Karpas-422 (cell line): ENCODE measurements at regions not wholly inside any gene's neighbourhood (a gene's known extent, or its start where the extent isn't known, plus 50 kb on each side); places are given as distances from the start of the nearest gene placed in this dataset.

Experiments
- DNase-seq: peaks from one replicate; pipeline ENCODE4 v3.0.0-alpha.2; 2015
- H2AFZ ChIP-seq: fragments of 200-600 bp; sonication (generic); 2 replicates; pipeline ENCODE4 v1.6.1; 2014; ENCODE audit warnings: antibody characterized with exemption, low read length, mixed read lengths
- H3K27ac ChIP-seq: fragments of 200-600 bp; sonication (generic); 2 replicates; pipeline ENCODE4 v1.5.1; 2014; ENCODE audit warnings: mild to moderate bottlenecking, low read length, moderate library complexity
- H3K27me3 ChIP-seq: fragments of 200-600 bp; sonication (generic); 2 replicates; pipeline ENCODE4 v1.6.1; 2014; ENCODE audit warnings: low read length, mixed read lengths
- H3K36me3 ChIP-seq: fragments of 200-600 bp; sonication (generic); 2 replicates; pipeline ENCODE4 v1.6.1; 2014; ENCODE audit warnings: low read length, mixed read lengths; ENCODE audit not compliant: insufficient read depth
- H3K4me1 ChIP-seq: fragments of 200-600 bp; sonication (generic); 2 replicates; pipeline ENCODE4 v1.6.1; 2014; ENCODE audit warnings: mild to moderate bottlenecking, low read length, mixed read lengths
- H3K4me2 ChIP-seq: fragments of 200-600 bp; sonication (generic); 2 replicates; pipeline ENCODE4 v1.6.1; 2014; ENCODE audit warnings: low read length, low read depth, mild to moderate bottlenecking; ENCODE audit not compliant: poor library complexity, severe bottlenecking
- H3K4me3 ChIP-seq: fragments of 200-600 bp; sonication (generic); 2 replicates; pipeline ENCODE4 v1.5.1; 2014; ENCODE audit warnings: mild to moderate bottlenecking, antibody characterized with exemption, low read length, mixed read lengths
- H3K79me2 ChIP-seq: fragments of 200-600 bp; sonication (generic); 2 replicates; pipeline ENCODE4 v1.6.1; 2014; ENCODE audit warnings: mild to moderate bottlenecking, low read length, mixed read lengths
- H3K9ac ChIP-seq: fragments of 200-600 bp; sonication (generic); 2 replicates; pipeline ENCODE4 v1.6.0; 2014; ENCODE audit warnings: low read length
- H3K9me2 ChIP-seq: fragments of 200-600 bp; sonication (generic), shearing (Covaris generic); replicated peaks from 2 replicates; pipeline ENCODE4 v1.6.0; 2014; ENCODE audit warnings: mild to moderate bottlenecking, low read length, moderate library complexity; ENCODE audit not compliant: insufficient read depth
- H3K9me3 ChIP-seq: fragments of 300-700, 200-600 bp; sonication (generic); 2 replicates; pipeline ENCODE4 v1.6.1; 2014; ENCODE audit warnings: low read length, mixed read lengths
- H4K20me1 ChIP-seq: fragments of 200-600 bp; sonication (generic); 2 replicates; pipeline ENCODE4 v1.6.1; 2014; ENCODE audit warnings: mild to moderate bottlenecking, antibody characterized with exemption, low read length, low read depth; ENCODE audit not compliant: insufficient read depth

DNA sequence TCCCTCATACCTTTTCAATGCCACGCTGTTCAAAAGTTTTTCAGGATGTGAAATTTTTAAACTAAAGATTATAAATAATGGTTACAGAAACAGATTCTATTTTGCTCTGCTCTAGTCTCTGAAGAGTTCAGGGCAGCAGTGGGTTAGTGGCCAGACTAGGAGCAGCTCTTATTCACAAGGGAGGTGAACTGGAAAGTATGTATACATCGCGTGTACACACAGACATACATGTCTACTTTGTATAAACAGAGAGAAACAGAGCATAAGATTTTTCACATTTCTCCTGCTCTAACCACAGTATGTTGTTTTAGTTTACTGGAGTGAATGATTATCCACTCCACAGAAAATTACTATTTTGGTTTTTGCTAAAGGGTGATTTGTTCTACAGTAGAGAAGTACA, 74.4 kb upstream of the CRY1 start:
- Histone ChIP-seq H3K79me2 (no peaks in the 10 kb centered on the region), H3K4me1 (no peaks in the 10 kb centered on the region), H3K27ac (no peak overlapping the region), H3K36me3 (no peaks in the 10 kb centered on the region), H2AFZ (no peak overlapping the region), H3K27me3 (no peaks in the 10 kb centered on the region), H4K20me1 (no peaks in the 10 kb centered on the region), H3K9me2 (0 out of 2 replicates have a peak, but pooled peaks cover 3% of the 10 kb centered on the region), H3K4me2 (no peak overlapping the region), H3K9me3 (no peaks in the 10 kb centered on the region), H3K9ac (no peak overlapping the region), H3K4me3 (no peak overlapping the region)
- DNase-seq: no peak

DNA sequence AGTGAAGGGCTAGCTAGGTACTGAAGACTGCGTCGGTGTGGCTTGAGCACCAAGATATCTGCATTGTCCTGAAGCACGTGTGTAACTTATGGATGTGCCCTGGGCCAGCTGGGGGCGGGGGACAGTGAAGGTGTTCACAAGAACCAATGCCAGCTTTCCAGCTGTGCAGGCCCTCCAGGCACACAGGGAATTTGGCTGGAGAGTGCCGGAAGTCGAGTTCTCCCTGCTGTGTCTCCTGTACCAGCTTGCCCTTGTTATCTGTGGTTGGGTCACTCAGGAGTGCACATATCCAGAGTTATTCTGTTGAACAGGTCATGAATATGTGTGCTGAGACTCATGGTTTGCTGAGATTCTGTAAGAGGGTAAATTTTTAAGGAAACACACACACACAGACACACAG, 75.9 kb upstream of the CRY1 start:
- H3K4me2 ChIP-seq: no peak overlapping the region
- no peak overlapping the region for H2AFZ ChIP-seq
- H3K4me3 ChIP-seq: no peak overlapping the region
- H3K27ac ChIP-seq: no peak overlapping the region
- no peaks in the 10 kb centered on the region for H3K79me2 ChIP-seq
- H3K36me3 ChIP-seq: no peaks in the 10 kb centered on the region
- no peaks in the 10 kb centered on the region for H4K20me1 ChIP-seq
- H3K9me2 ChIP-seq: no peaks in the 10 kb centered on the region
- H3K27me3 ChIP-seq: no peaks in the 10 kb centered on the region
- H3K9me3 ChIP-seq: no peaks in the 10 kb centered on the region
- H3K4me1 ChIP-seq: no peaks in the 10 kb centered on the region
- H3K9ac ChIP-seq: no peak overlapping the region
- no peak for DNase-seq

DNA sequence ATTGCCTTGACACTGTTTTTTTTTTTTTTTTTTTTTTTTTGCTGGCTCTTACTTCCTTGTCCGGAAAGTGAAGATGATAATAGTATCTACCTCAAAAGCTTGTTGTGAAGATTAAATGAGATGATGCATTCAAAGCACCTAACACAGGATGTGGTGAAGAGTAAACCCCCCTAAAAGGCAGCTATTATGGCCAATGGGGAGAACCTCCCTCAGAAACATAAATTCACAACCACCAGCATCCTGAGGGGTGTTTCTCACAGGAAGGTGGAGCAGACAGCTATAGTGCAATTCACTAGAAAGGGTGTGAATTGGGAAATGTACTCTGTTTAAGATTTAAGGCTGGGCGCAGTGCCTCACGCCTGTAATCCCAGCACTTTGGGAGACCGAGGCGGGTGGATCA, 85.4 kb upstream of the CRY1 start:
- Histone ChIP-seq H3K36me3 (no peaks in the 10 kb centered on the region), H3K4me3 (no peak overlapping the region), H3K79me2 (no peaks in the 10 kb centered on the region), H3K27ac (no peak overlapping the region), H3K27me3 (no peaks in the 10 kb centered on the region), H3K9me3 (no peaks in the 10 kb centered on the region), H4K20me1 (no peaks in the 10 kb centered on the region), H2AFZ (no peak overlapping the region), H3K9ac (no peak overlapping the region), H3K9me2 (no peaks in the 10 kb centered on the region), H3K4me2 (no peak overlapping the region), H3K4me1 (no peaks in the 10 kb centered on the region)
- no peak for DNase-seq

- no peaks in the 10 kb centered on the region for H3K4me1 ChIP-seq
- H3K9me2 ChIP-seq: no peaks in the 10 kb centered on the region
- no peak overlapping the region for H3K4me2 ChIP-seq
- no peak overlapping the region for H2AFZ ChIP-seq
- H3K27ac ChIP-seq: no peak overlapping the region
- H3K27me3 ChIP-seq: no peaks in the 10 kb centered on the region
- H3K4me3 ChIP-seq: no peak overlapping the region
- H3K9ac ChIP-seq: no peak overlapping the region
- H4K20me1 ChIP-seq: no peaks in the 10 kb centered on the region
- no peak for DNase-seq
- no peaks in the 10 kb centered on the region for H3K79me2 ChIP-seq
- H3K9me3 ChIP-seq: no peaks in the 10 kb centered on the region
- no peaks in the 10 kb centered on the region for H3K36me3 ChIP-seq
Observed at GRCh38 chr12:107179871-107180270, 86.5 kb upstream of the CRY1 start.

DNA sequence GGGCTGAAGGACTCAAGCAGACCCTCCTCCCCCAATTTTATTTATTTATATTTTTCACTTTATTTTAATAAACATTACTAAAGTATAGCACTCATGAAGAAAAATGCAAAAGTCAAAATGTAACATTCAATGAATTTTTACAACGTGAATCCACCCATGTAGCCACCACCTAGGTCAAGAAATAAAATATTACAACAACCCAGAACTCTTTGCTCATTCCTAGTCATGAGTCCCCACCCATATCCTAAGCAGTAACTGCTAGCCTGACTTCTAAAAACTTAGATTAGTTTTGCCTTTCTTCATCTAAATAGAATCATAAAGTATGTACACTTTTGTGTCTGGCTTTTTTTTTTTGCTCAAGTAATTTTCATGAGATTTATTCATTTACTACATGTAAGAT, 86.9 kb upstream of the CRY1 start:
- no peaks in the 10 kb centered on the region for H3K36me3 ChIP-seq

GRCh38 chr12:107184359-107184930, 91.1 kb upstream of the CRY1 start:
- Histone ChIP-seq H3K4me3 (no peak overlapping the region), H3K9me3 (no peaks in the 10 kb centered on the region), H3K79me2 (no peaks in the 10 kb centered on the region), H3K9ac (no peak overlapping the region), H3K9me2 (no peaks in the 10 kb centered on the region), H3K4me2 (no peak overlapping the region), H4K20me1 (no peaks in the 10 kb centered on the region), H3K36me3 (no peaks in the 10 kb centered on the region), H3K4me1 (no peaks in the 10 kb centered on the region), H2AFZ (no peak overlapping the region), H3K27ac (no peak overlapping the region), H3K27me3 (no peaks in the 10 kb centered on the region)
- DNase-seq: no peak

More for the DNA sequence above, 86.9 kb upstream of the CRY1 start:
- DNase-seq: no peak
- no peaks in the 10 kb centered on the region for H3K27me3 ChIP-seq
- H3K9me3 ChIP-seq: no peaks in the 10 kb centered on the region
- H3K4me2 ChIP-seq: no peak overlapping the region
- H3K4me1 ChIP-seq: no peaks in the 10 kb centered on the region
- no peak overlapping the region for H3K9ac ChIP-seq
- no peak overlapping the region for H3K27ac ChIP-seq
- no peaks in the 10 kb centered on the region for H4K20me1 ChIP-seq
- H2AFZ ChIP-seq: no peak overlapping the region
- H3K9me2 ChIP-seq: no peaks in the 10 kb centered on the region
- H3K4me3 ChIP-seq: no peak overlapping the region
- no peaks in the 10 kb centered on the region for H3K79me2 ChIP-seq

GRCh38 chr12:107196681-107197080, 103.3 kb upstream of the CRY1 start:
- H3K27me3 ChIP-seq: no peaks in the 10 kb centered on the region
- no peak overlapping the region for H2AFZ ChIP-seq
- no peaks in the 10 kb centered on the region for H3K9me3 ChIP-seq
- H3K4me1 ChIP-seq: no peaks in the 10 kb centered on the region
- no peak for DNase-seq
- no peaks in the 10 kb centered on the region for H3K9me2 ChIP-seq
- H3K79me2 ChIP-seq: no peaks in the 10 kb centered on the region
- H3K4me2 ChIP-seq: no peak overlapping the region
- no peak overlapping the region for H3K27ac ChIP-seq
- H4K20me1 ChIP-seq: no peaks in the 10 kb centered on the region
- H3K9ac ChIP-seq: no peak overlapping the region
- H3K4me3 ChIP-seq: no peak overlapping the region
- H3K36me3 ChIP-seq: no peaks in the 10 kb centered on the region

DNA sequence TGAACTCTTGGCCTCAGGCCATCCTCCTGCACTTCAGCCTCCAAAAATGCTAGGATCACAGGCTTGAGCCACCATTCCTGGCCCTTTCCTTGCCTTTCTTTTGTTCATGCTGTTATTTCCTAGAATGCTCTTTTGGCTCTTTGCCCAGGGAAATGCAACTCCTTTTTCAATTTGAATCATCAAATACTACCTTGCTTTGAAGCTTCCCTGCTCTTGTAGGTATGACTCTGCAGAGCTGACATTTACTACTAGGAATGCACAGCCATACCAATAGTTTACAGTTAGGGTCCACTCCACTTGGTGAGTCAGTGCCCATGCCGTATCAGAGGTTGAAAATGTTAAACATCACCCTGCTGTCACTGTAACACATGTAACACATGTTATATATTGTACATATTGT, 107.0 kb upstream of the CRY1 start:
- Histone ChIP-seq H4K20me1 (no peaks in the 10 kb centered on the region), H3K9me2 (no peaks in the 10 kb centered on the region), H3K36me3 (no peaks in the 10 kb centered on the region), H3K4me1 (no peaks in the 10 kb centered on the region), H3K4me3 (no peak overlapping the region), H3K4me2 (no peak overlapping the region), H2AFZ (no peak overlapping the region), H3K27me3 (no peaks in the 10 kb centered on the region), H3K27ac (no peak overlapping the region), H3K9me3 (no peaks in the 10 kb centered on the region), H3K79me2 (no peaks in the 10 kb centered on the region), H3K9ac (no peak overlapping the region)
- DNase-seq: no peak
